ENCODE measurements at regions not wholly inside any gene's neighbourhood (a gene's known extent, or its start where the extent isn't known, plus 50 kb on each side); places are given as distances from the start of the nearest gene placed in this dataset.

- no peak for TF ChIP-seq POLR2AphosphoS5 (IDR thresholded peaks at IDR 0.05; ENCODE audit: low read depth)
- no peak for TF ChIP-seq CTCF (IDR thresholded peaks at IDR 0.05; ENCODE audit: insufficient read depth, low read length)
- TF ChIP-seq SPI1 (IDR thresholded peaks at IDR 0.05; ENCODE audit: borderline replicate concordance, low read depth), result no peak
- no peak for TF ChIP-seq REST (IDR thresholded peaks at IDR 0.05; ENCODE audit: insufficient replicate concordance, low read depth)
- no peak for TF ChIP-seq GABPA (IDR thresholded peaks at IDR 0.05; ENCODE audit: low read depth)
Observed at GRCh38 chr1:163820766-163821165, 499.0 kb downstream of the NUF2 start.

Data from HL-60 (cell line).